OCI-LY7 (cell line): ENCODE measurements at regions not wholly inside any gene's neighbourhood (a gene's known extent, or its start where the extent isn't known, plus 50 kb on each side); places are given as distances from the start of the nearest gene placed in this dataset.

ENCODE experiments used
- BruUV-seq: library from RNA; stranded (reverse); fragments of 400-500 nt; replicated peaks from 2 replicates; lab custom pipeline; 2021; lab: Mats Ljungman, UMichigan
- CTCF ChIA-PET: fragments of 300-600 bp; sonication (Branson Sonifier 250); formaldehyde crosslinking; loops from one replicate; lab custom pipeline; 2022; ENCODE audit warnings: antibody characterized with exemption; ENCODE audit not compliant: unreplicated experiment; lab: Charles Lee
- POLR2A ChIA-PET: fragments of 300-600 bp; sonication (Branson Sonifier 250); formaldehyde crosslinking; loops from one replicate; lab custom pipeline; 2022; ENCODE audit warnings: antibody characterized with exemption; lab: Charles Lee
- DNase-seq: peaks from one replicate; pipeline ENCODE4 v3.0.0-alpha.2; 2015; ENCODE audit warnings: low spot score
- H2AFZ ChIP-seq: fragments of 200-600 bp; sonication (generic), shearing (Covaris generic); 2 replicates; pipeline ENCODE4 v1.6.1; 2014; ENCODE audit warnings: mild to moderate bottlenecking, antibody characterized with exemption, low read length, moderate library complexity
- H3K27ac ChIP-seq: fragments of 200-600 bp; sonication (generic); 2 replicates; pipeline ENCODE4 v1.5.1; 2014; ENCODE audit warnings: mixed run types, low read depth, mild to moderate bottlenecking, moderate library complexity, low read length, inconsistent platforms; ENCODE audit not compliant: poor library complexity, severe bottlenecking
- H3K36me3 ChIP-seq: fragments of 200-600 bp; sonication (generic); 2 replicates; pipeline ENCODE4 v1.6.1; 2014; ENCODE audit warnings: mild to moderate bottlenecking, antibody characterized with exemption, low read length, moderate library complexity, mixed read lengths; ENCODE audit not compliant: insufficient read depth
- H3K4me1 ChIP-seq: fragments of 200-600 bp; sonication (generic); 2 replicates; pipeline ENCODE4 v1.5.1; 2014; ENCODE audit warnings: mild to moderate bottlenecking, low read length; ENCODE audit not compliant: insufficient read depth, poor library complexity, severe bottlenecking
- H3K4me2 ChIP-seq: fragments of 200-600 bp; sonication (generic); 2 replicates; pipeline ENCODE4 v1.6.1; 2014; ENCODE audit warnings: mild to moderate bottlenecking, low read length
- H3K4me3 ChIP-seq: fragments of 200-600 bp; sonication (generic); 2 replicates; pipeline ENCODE4 v1.5.1; 2014; ENCODE audit warnings: mild to moderate bottlenecking, low read depth, low read length; ENCODE audit not compliant: poor library complexity, severe bottlenecking
- H3K79me2 ChIP-seq: fragments of 200-600 bp; sonication (generic); 2 replicates; pipeline ENCODE4 v1.6.1; 2016; ENCODE audit warnings: low read depth, mild to moderate bottlenecking, low read length, moderate library complexity, mixed read lengths; ENCODE audit not compliant: insufficient read depth
- H3K9me2 ChIP-seq: fragments of 200-600 bp; sonication (generic); 2 replicates; pipeline ENCODE4 v1.6.1; 2016; ENCODE audit warnings: mild to moderate bottlenecking, low read length, mixed read lengths; ENCODE audit not compliant: insufficient read depth
- H3K9me3 ChIP-seq: fragments of 200-600 bp; sonication (generic); 2 replicates; pipeline ENCODE4 v1.6.1; 2014; ENCODE audit warnings: mild to moderate bottlenecking, mixed run types, low read length, mixed read lengths
- H4K20me1 ChIP-seq: fragments of 200-600 bp; sonication (generic); 2 replicates; pipeline ENCODE4 v1.6.1; 2014; ENCODE audit warnings: mild to moderate bottlenecking, antibody characterized with exemption, low read length, moderate library complexity, mixed read lengths; ENCODE audit not compliant: insufficient read depth
- EZH2phosphoT487 ChIP-seq: fragments of 200-600 bp; sonication (generic); IDR thresholded peaks from 2 replicates; pipeline ENCODE4 v1.6.1; 2018; ENCODE audit warnings: low read depth, borderline replicate concordance, mild to moderate bottlenecking, mixed run types, antibody characterized with exemption, low read length, moderate library complexity, mixed read lengths
- intact Hi-C: fragments of 100-400 bp; cut with micrococcal nuclease; formaldehyde crosslinking; loops from one replicate; pipeline ENCODE4 v1.10.0; 2022; ENCODE audit not compliant: unreplicated experiment
- TF ChIP-seq, protein P1 (sequence below): fragments of 200-600 bp; sonication (generic); conservative IDR thresholded peaks from 2 replicates; pipeline ENCODE4 v1.5.1; 2014; ENCODE audit warnings: mild to moderate bottlenecking, antibody characterized with exemption, low read length, moderate library complexity, mixed read lengths

- CTCF ChIA-PET = no interaction called here
- Histone ChIP-seq H3K9me3 (no peaks in the 10 kb centered on the region), H3K27ac (no peak overlapping the region), H3K36me3 (no peaks in the 10 kb centered on the region), H2AFZ (no peak overlapping the region), H3K4me3 (no peak overlapping the region), H4K20me1 (no peaks in the 10 kb centered on the region), H3K4me1 (no peaks in the 10 kb centered on the region), H3K79me2 (no peaks in the 10 kb centered on the region), H3K4me2 (no peak overlapping the region), H3K9me2 (no peaks in the 10 kb centered on the region)
- no TSS peak for BruUV-seq
- POLR2A ChIA-PET = no interaction called here
- DNase-seq = no peak
- intact Hi-C loops = no loop called here
- TF ChIP-seq EZH2phosphoT487 = no peak
- TF ChIP-seq, protein P1, sequence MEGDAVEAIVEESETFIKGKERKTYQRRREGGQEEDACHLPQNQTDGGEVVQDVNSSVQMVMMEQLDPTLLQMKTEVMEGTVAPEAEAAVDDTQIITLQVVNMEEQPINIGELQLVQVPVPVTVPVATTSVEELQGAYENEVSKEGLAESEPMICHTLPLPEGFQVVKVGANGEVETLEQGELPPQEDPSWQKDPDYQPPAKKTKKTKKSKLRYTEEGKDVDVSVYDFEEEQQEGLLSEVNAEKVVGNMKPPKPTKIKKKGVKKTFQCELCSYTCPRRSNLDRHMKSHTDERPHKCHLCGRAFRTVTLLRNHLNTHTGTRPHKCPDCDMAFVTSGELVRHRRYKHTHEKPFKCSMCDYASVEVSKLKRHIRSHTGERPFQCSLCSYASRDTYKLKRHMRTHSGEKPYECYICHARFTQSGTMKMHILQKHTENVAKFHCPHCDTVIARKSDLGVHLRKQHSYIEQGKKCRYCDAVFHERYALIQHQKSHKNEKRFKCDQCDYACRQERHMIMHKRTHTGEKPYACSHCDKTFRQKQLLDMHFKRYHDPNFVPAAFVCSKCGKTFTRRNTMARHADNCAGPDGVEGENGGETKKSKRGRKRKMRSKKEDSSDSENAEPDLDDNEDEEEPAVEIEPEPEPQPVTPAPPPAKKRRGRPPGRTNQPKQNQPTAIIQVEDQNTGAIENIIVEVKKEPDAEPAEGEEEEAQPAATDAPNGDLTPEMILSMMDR = no peak
These were observed 291.3 kb upstream of the REG3G start for GRCh38 chr2:78734221-78734620.

- H3K79me2 ChIP-seq = no peaks in the 10 kb centered on the region
- no peak for DNase-seq
- H3K9me2 ChIP-seq = no peaks in the 10 kb centered on the region
- no peak overlapping the region for H3K27ac ChIP-seq
- no peak overlapping the region for H3K4me2 ChIP-seq
- BruUV-seq = no TSS peak
- H3K9me3 ChIP-seq = no peaks in the 10 kb centered on the region
- intact Hi-C loops = no loop called here
- no peaks in the 10 kb centered on the region for H3K4me1 ChIP-seq
- ChIA-PET POLR2A (interaction anchor here (1.1 kb wide), 1 partner anchor 28 kb away, joined by 3 read pairs; no protein-coding TSS in a partner anchor), CTCF (no interaction called here)
- H4K20me1 ChIP-seq = no peaks in the 10 kb centered on the region
- no peak overlapping the region for H2AFZ ChIP-seq
- H3K4me3 ChIP-seq = no peak overlapping the region
- no peaks in the 10 kb centered on the region for H3K36me3 ChIP-seq
- TF ChIP-seq EZH2phosphoT487 = no peak
- TF ChIP-seq, protein P1 = no peak
These were observed 286.2 kb upstream of the REG3G start for GRCh38 chr2:78739282-78739681.

- Histone ChIP-seq H3K9me3 (no peaks in the 10 kb centered on the region), H3K79me2 (no peaks in the 10 kb centered on the region), H3K9me2 (no peaks in the 10 kb centered on the region), H3K4me1 (no peaks in the 10 kb centered on the region), H3K36me3 (no peaks in the 10 kb centered on the region), H4K20me1 (no peaks in the 10 kb centered on the region), H3K27ac (no peak overlapping the region), H2AFZ (no peak overlapping the region), H3K4me3 (no peak overlapping the region), H3K4me2 (no peak overlapping the region)
- DNase-seq = no peak
- CTCF ChIA-PET = no interaction called here
- no TSS peak for BruUV-seq
- intact Hi-C loops = no loop called here
- TF ChIP-seq, protein P1 = no peak
- no peak for TF ChIP-seq EZH2phosphoT487
- POLR2A ChIA-PET = no interaction called here
These were observed 275.9 kb upstream of the REG3G start for GRCh38 chr2:78749638-78750037.
